PFSK-1 (cell line): ENCODE measurements at regions not wholly inside any gene's neighbourhood (a gene's known extent, or its start where the extent isn't known, plus 50 kb on each side); places are given as distances from the start of the nearest gene placed in this dataset.

ENCODE experiments used
- SIN3A ChIP-seq: IDR thresholded peaks from 2 replicates; pipeline ENCODE4 v1.6.1; 2012; ENCODE audit warnings: mild to moderate bottlenecking, low read length, moderate library complexity, borderline replicate concordance; ENCODE audit not compliant: insufficient read depth
- TF ChIP-seq, protein P1 (sequence below), 2 experiments: IDR thresholded peaks; 2 replicates each; pipeline versions ENCODE4 v1.6.1 to v1.8.0; 2011 to 2012; ENCODE audit warnings: low read depth in 2 of 2, low read length in 2 of 2, control low read depth in 1 of 2, inconsistent platforms in 1 of 2, mild to moderate bottlenecking in 1 of 2, moderate library complexity in 1 of 2; ENCODE audit not compliant: insufficient read depth in 1 of 2

DNA sequence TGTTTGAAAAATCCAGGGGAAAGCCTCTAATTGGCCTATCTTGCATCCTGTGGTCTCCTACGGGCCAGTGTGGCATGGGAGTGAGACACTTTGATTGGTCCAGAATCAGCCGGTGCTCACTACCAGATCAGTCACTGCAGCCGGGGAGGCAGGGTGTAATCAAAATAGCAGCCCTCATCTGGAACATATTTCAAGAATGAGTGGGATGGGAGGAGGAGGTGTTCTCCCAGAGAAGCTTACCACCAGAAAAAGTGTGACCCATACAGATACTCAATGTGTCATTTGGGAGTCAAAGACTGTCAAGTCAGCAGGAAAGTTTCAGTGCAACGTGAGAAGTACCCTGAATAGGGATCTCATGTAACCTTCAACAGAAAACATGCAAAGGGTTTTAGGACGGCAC lies 393.9 kb upstream of the SLC14A2 start:
- no peak for TF ChIP-seq SIN3A
- TF ChIP-seq, protein P1, sequence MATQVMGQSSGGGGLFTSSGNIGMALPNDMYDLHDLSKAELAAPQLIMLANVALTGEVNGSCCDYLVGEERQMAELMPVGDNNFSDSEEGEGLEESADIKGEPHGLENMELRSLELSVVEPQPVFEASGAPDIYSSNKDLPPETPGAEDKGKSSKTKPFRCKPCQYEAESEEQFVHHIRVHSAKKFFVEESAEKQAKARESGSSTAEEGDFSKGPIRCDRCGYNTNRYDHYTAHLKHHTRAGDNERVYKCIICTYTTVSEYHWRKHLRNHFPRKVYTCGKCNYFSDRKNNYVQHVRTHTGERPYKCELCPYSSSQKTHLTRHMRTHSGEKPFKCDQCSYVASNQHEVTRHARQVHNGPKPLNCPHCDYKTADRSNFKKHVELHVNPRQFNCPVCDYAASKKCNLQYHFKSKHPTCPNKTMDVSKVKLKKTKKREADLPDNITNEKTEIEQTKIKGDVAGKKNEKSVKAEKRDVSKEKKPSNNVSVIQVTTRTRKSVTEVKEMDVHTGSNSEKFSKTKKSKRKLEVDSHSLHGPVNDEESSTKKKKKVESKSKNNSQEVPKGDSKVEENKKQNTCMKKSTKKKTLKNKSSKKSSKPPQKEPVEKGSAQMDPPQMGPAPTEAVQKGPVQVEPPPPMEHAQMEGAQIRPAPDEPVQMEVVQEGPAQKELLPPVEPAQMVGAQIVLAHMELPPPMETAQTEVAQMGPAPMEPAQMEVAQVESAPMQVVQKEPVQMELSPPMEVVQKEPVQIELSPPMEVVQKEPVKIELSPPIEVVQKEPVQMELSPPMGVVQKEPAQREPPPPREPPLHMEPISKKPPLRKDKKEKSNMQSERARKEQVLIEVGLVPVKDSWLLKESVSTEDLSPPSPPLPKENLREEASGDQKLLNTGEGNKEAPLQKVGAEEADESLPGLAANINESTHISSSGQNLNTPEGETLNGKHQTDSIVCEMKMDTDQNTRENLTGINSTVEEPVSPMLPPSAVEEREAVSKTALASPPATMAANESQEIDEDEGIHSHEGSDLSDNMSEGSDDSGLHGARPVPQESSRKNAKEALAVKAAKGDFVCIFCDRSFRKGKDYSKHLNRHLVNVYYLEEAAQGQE (IDR thresholded peaks at IDR 0.05; ENCODE audit: insufficient read depth in 1 of 2, low read depth in 2 of 2, low read length in 2 of 2), result no peak
